HepG2 (cell line): ENCODE measurements at regions not wholly inside any gene's neighbourhood (a gene's known extent, or its start where the extent isn't known, plus 50 kb on each side); places are given as distances from the start of the nearest gene placed in this dataset.

Experiments
- ATAC-seq: fragments of 200-7000 bp; cut with Tn5 transposase; 3 replicates; pipeline ENCODE4 v1.9.1; 2020; ENCODE audit warnings: mild to moderate bottlenecking, moderate library complexity
- BruUV-seq: library from RNA; stranded (reverse); fragments of 400-500 nt; replicated peaks from 2 replicates; lab custom pipeline; 2021; lab: Mats Ljungman, UMichigan
- CTCF ChIA-PET: fragments of 300-600 bp; formaldehyde crosslinking; extraction: SDS; loops from one replicate; lab custom pipeline; 2021; ENCODE audit warnings: low total read pairs, inconsistent platforms, low intra/inter-chr PET ratio; lab: Yijun Ruan, JAX
- POLR2A ChIA-PET: fragments of 350-600 bp; sonication (Branson Sonifier 250); formaldehyde crosslinking; loops from one replicate; lab custom pipeline; 2020; ENCODE audit warnings: antibody characterized with exemption, inconsistent platforms; lab: Yijun Ruan, JAX
- DNase-seq: peaks from one replicate; pipeline ENCODE4 v3.0.0-alpha.2; 2015; ENCODE audit warnings: low spot score
- FAIRE-seq: peaks from 3 replicates; lab custom pipeline; 2011; peaks lifted over from hg19 to GRCh38; lab: Jason Lieb, UNC
- H2AFZ ChIP-seq: one replicate; pipeline ENCODE4 v1.6.1; 2011; ENCODE audit warnings: low read length, inconsistent platforms
- H3K27ac ChIP-seq: fragments of 300-600 bp; 3 replicates; pipeline ENCODE4 v1.8.0; 2011; ENCODE audit warnings: mixed run types, mild to moderate bottlenecking, mixed read lengths, low read length, inconsistent platforms; ENCODE audit not compliant: insufficient read depth; ENCODE audit errors: extremely low read length
- H3K27me3 ChIP-seq, 2 experiments: fragments of 200-600 bp in 1 of 2; 2 replicates in 1 of 2; 3 replicates in 1 of 2; pipeline versions ENCODE4 v1.6.0 to v1.8.0; 2011; ENCODE audit warnings: low read length in 2 of 2, mild to moderate bottlenecking in 2 of 2, moderate library complexity in 2 of 2, inconsistent platforms in 1 of 2; ENCODE audit not compliant: insufficient read depth in 2 of 2, control insufficient read depth in 1 of 2
- H3K36me3 ChIP-seq, 2 experiments: fragments of 200-600 bp in 1 of 2; replicated peaks in 1 of 2; 2 replicates in 1 of 2; 3 replicates in 1 of 2; pipeline versions ENCODE4 v1.5.1 to v1.8.0; 2011; ENCODE audit warnings: low read length in 2 of 2, inconsistent platforms in 1 of 2; ENCODE audit not compliant: insufficient read depth in 2 of 2, control insufficient read depth in 1 of 2
- H3K4me1 ChIP-seq: 2 replicates; pipeline ENCODE4 v1.5.1; 2012; ENCODE audit warnings: low read length, inconsistent platforms; ENCODE audit not compliant: insufficient read depth
- H3K4me2 ChIP-seq: 2 replicates; pipeline ENCODE4 v1.6.0; 2011; ENCODE audit warnings: low read depth, low read length, inconsistent platforms
- H3K4me3 ChIP-seq, 3 experiments: fragments of 200-600 bp in 1 of 3; sonication (generic), shearing (Covaris generic) in 1 of 3; replicated peaks in 1 of 3; 2 replicates each; pipeline ENCODE4 v1.5.1; 2011 to 2016; ENCODE audit warnings: low read length in 3 of 3, inconsistent platforms in 2 of 3, low read depth in 2 of 3, mild to moderate bottlenecking in 2 of 3, control low read depth in 1 of 3, mixed read lengths in 1 of 3; ENCODE audit not compliant: insufficient read depth in 1 of 3
- H3K79me2 ChIP-seq: one replicate; pipeline ENCODE4 v1.6.1; 2011; ENCODE audit warnings: low read length, inconsistent platforms; ENCODE audit not compliant: insufficient read depth
- H3K9ac ChIP-seq: 2 replicates; pipeline ENCODE4 v1.6.0; 2011; ENCODE audit warnings: mild to moderate bottlenecking, low read depth, low read length, inconsistent platforms; ENCODE audit not compliant: insufficient read depth
- H3K9me3 ChIP-seq: 2 replicates; pipeline ENCODE4 v1.5.1; 2012; ENCODE audit warnings: mild to moderate bottlenecking, low read length
- H4K20me1 ChIP-seq: 2 replicates; pipeline ENCODE4 v1.6.0; 2011; ENCODE audit warnings: inconsistent platforms, mild to moderate bottlenecking, low read length, moderate library complexity; ENCODE audit not compliant: insufficient read depth
- CC2D1A ChIP-seq: sonication (generic); formaldehyde crosslinking; IDR thresholded peaks from 2 replicates; pipeline ENCODE4 v1.8.1; 2023; ENCODE audit warnings: mild to moderate bottlenecking, missing genetic modification reagents
- HNF4A ChIP-seq: sonication (generic); formaldehyde crosslinking; IDR thresholded peaks from 2 replicates; pipeline ENCODE4 v1.4.0; 2020; ENCODE audit warnings: missing genetic modification reagents
- KLF9 ChIP-seq: IDR thresholded peaks from 2 replicates; pipeline ENCODE4 v1.6.1; 2016; ENCODE audit warnings: low read depth
- SALL2 ChIP-seq: sonication (generic); formaldehyde crosslinking; IDR thresholded peaks from 2 replicates; pipeline ENCODE4 v1.8.1; 2023; ENCODE audit warnings: mild to moderate bottlenecking, missing genetic modification reagents, inconsistent platforms
- SMC3 ChIP-seq: IDR thresholded peaks from 2 replicates; pipeline ENCODE4 v1.6.1; 2011; ENCODE audit warnings: low read length, improper control_type of control experiment
- TBP ChIP-seq: sonication (generic); formaldehyde crosslinking; IDR thresholded peaks from 2 replicates; pipeline ENCODE4 v1.5.0; 2020; ENCODE audit warnings: missing genetic modification reagents
- ZNF549 ChIP-seq: sonication (generic); formaldehyde crosslinking; IDR thresholded peaks from 2 replicates; pipeline ENCODE4 v1.5.0; 2020; ENCODE audit warnings: missing genetic modification reagents
- ZNF607 ChIP-seq: sonication (generic); formaldehyde crosslinking; IDR thresholded peaks from 2 replicates; pipeline ENCODE4 v1.5.1; 2020; ENCODE audit warnings: missing genetic modification reagents, mild to moderate bottlenecking, borderline replicate concordance
- ZNF660 ChIP-seq: sonication (generic); formaldehyde crosslinking; IDR thresholded peaks from 2 replicates; pipeline ENCODE4 v1.5.1; 2020; ENCODE audit warnings: mild to moderate bottlenecking, low read depth, missing genetic modification reagents, borderline replicate concordance
- ZNF780A ChIP-seq: sonication (generic); formaldehyde crosslinking; IDR thresholded peaks from 2 replicates; pipeline ENCODE4 v1.8.0; 2022; ENCODE audit warnings: mild to moderate bottlenecking, missing genetic modification reagents, moderate library complexity
- ZSCAN21 ChIP-seq: sonication (generic); formaldehyde crosslinking; IDR thresholded peaks from 2 replicates; pipeline ENCODE4 v1.8.0; 2022; ENCODE audit warnings: mild to moderate bottlenecking, missing genetic modification reagents, moderate library complexity, borderline replicate concordance
- WGBS: methylation state at CpG from one replicate; pipeline ENCODE4 v1.1.6; 2017; ENCODE audit warnings: low lambda C conversion rate; 5-methylcytosine and 5-hydroxymethylcytosine counted together
- in situ Hi-C: cut with HindIII; loops from 2 replicates; pipeline ENCODE4 v1.10.0; 2017; ENCODE audit warnings: low pct_unique_long_range_greater_than_20kb; ENCODE audit not compliant: extremely low pct_ligation_motif_present
- intact Hi-C: fragments of 100-400 bp; cut with micrococcal nuclease; formaldehyde crosslinking; loops from one replicate; pipeline ENCODE4 v1.10.0; 2022; ENCODE audit not compliant: unreplicated experiment
- TF ChIP-seq, protein P1 (sequence below): sonication (generic); formaldehyde crosslinking; IDR thresholded peaks from 2 replicates; pipeline ENCODE4 v1.8.1; 2023; ENCODE audit warnings: missing genetic modification reagents, mild to moderate bottlenecking, borderline replicate concordance

DNA sequence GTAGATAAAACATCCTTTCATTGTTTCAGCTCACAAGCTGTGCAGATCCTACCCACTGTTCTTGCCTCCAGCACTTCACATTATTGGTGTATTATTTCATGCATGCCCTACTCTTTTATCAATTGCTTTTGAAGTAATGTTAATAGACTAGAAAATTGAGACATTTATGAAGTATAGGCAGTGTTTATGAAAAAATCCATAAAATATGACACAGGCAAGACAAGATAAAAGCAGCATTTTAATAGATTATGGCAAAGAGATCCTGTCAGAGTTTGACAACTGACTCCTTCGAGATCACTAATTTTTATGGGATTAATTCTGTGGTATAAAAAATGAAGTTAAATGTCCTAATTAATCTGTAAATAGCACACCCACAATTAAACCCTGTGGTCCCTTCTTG is 217.2 kb upstream of the NANOGP8 start:
- no peak overlapping the region for H3K4me2 ChIP-seq
- H4K20me1 ChIP-seq: no peaks in the 10 kb centered on the region
- intact Hi-C loops: no loop called here
- H3K36me3 ChIP-seq: no peaks in the 10 kb centered on the region
- peaks cover 8% of the 10 kb centered on the region for H3K4me1 ChIP-seq
- TF ChIP-seq KLF9 (CRISPR knock-in tag): no peak
- no peak for TF ChIP-seq ZNF549
- TF ChIP-seq, protein P1, sequence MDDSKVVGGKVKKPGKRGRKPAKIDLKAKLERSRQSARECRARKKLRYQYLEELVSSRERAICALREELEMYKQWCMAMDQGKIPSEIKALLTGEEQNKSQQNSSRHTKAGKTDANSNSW (CRISPR knock-in tag): no peak
- TF ChIP-seq TBP (CRISPR knock-in tag): no peak
- no peak for TF ChIP-seq CC2D1A (CRISPR knock-in tag)
- no peak for TF ChIP-seq ZNF607 (CRISPR knock-in tag)
- TF ChIP-seq SMC3: no peak
- no peak for TF ChIP-seq ZNF660 (CRISPR knock-in tag)
- TF ChIP-seq ZSCAN21 (CRISPR knock-in tag): no peak
- TF ChIP-seq, all 625 proteins: peak for 0
- Histone ChIP-seq H3K27me3 (no peaks in the 10 kb centered on the region), H3K4me3 (no peak overlapping the region), H3K27ac (no peak overlapping the region), H3K9me3 (no peaks in the 10 kb centered on the region), H3K79me2 (no peaks in the 10 kb centered on the region), H2AFZ (no peak overlapping the region), H3K9ac (no peak overlapping the region)
- in situ Hi-C loops: no loop called here
- WGBS: 90% methylated on average over 1 of the region's 1 CpG
- no TSS peak for BruUV-seq
- ATAC-seq (no peak), FAIRE-seq (no peak), DNase-seq (no peak)
- ChIA-PET POLR2A (no interaction called here), CTCF (no interaction called here)

DNA sequence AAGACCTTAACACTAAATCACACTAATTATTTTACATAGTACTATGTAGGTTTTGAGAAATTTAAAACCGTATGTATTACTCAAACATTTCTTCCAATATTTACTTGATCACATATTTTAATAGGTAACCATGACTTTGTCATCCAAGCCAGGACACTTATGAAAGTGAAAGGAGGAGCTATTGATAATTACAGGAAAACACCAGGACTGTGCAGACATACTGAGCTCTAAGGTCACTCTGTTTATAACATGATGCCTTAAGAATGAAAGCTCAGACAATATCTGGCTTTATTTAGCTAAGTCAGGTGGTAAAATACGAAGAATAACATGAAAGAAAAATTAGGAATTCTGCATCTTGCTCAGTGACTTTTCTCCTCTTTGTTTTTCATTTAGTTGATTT is 216.0 kb upstream of the NANOGP8 start:
- Histone ChIP-seq H4K20me1 (no peaks in the 10 kb centered on the region), H3K27ac (no peak overlapping the region), H3K79me2 (no peaks in the 10 kb centered on the region), H3K36me3 (no peaks in the 10 kb centered on the region), H3K9me3 (no peaks in the 10 kb centered on the region), H3K9ac (no peak overlapping the region), H2AFZ (no peak overlapping the region), H3K4me1 (no peaks in the 10 kb centered on the region), H3K4me2 (no peak overlapping the region), H3K27me3 (no peaks in the 10 kb centered on the region), H3K4me3 (no peak overlapping the region)
- in situ Hi-C loops (no loop called here), intact Hi-C loops (no loop called here)
- TF ChIP-seq HNF4A (no peak), ZNF780A (no peak), SALL2 (CRISPR knock-in tag) (no peak)
- FAIRE-seq (no peak), DNase-seq (no peak), ATAC-seq (no peak)
- CTCF ChIA-PET: no interaction called here
- POLR2A ChIA-PET: no interaction called here
- BruUV-seq: no TSS peak
- WGBS: 73% methylated on average over 2 of the region's 2 CpGs
